H1 (cell line): ENCODE measurements at regions not wholly inside any gene's neighbourhood (a gene's known extent, or its start where the extent isn't known, plus 50 kb on each side); places are given as distances from the start of the nearest gene placed in this dataset.

ENCODE experiments used
- CTCF ChIA-PET: fragments of 300-600 bp; sonication (Branson Sonifier 250); formaldehyde crosslinking; loops from one replicate; lab custom pipeline; 2021; ENCODE audit not compliant: partially characterized antibody; lab: Charles Lee
- POLR2A ChIA-PET: fragments of 300-600 bp; sonication (Branson Sonifier 250); formaldehyde crosslinking; loops from one replicate; lab custom pipeline; 2021; ENCODE audit warnings: inconsistent platforms; ENCODE audit not compliant: partially characterized antibody; lab: Charles Lee
- DNase-seq, 2 experiments: peaks; one replicate each; pipeline versions ENCODE4 v3.0.0 to v3.0.0-alpha.2; 2010 to 2022; ENCODE audit warnings: low spot score in 2 of 2, low read depth in 1 of 2, mixed read lengths in 1 of 2
- FAIRE-seq: peaks from 2 replicates; lab custom pipeline; 2011; peaks lifted over from hg19 to GRCh38; lab: Jason Lieb, UNC
- H2AFZ ChIP-seq: 2 replicates; pipeline ENCODE4 v1.8.1; 2012; ENCODE audit warnings: low read length, inconsistent platforms
- H2AK5ac ChIP-seq: 2 replicates; pipeline ENCODE4 v1.6.1; 2013; ENCODE audit warnings: low read depth, low read length
- H2BK120ac ChIP-seq: replicated peaks from 2 replicates; pipeline ENCODE3; 2013; ENCODE audit warnings: low read depth, low read length, inconsistent platforms
- H2BK12ac ChIP-seq: 2 replicates; pipeline ENCODE4 v1.6.1; 2013; ENCODE audit warnings: low read depth, low read length
- H2BK15ac ChIP-seq: 2 replicates; pipeline ENCODE4 v1.6.1; 2013; ENCODE audit warnings: low read length
- H2BK20ac ChIP-seq: 2 replicates; pipeline ENCODE4 v1.6.1; 2013; ENCODE audit warnings: low read length
- H2BK5ac ChIP-seq: 2 replicates; pipeline ENCODE4 v1.6.1; 2013; ENCODE audit warnings: low read depth, low read length
- H3K14ac ChIP-seq: 2 replicates; pipeline ENCODE4 v1.6.1; 2013; ENCODE audit warnings: inconsistent platforms; ENCODE audit not compliant: insufficient read length
- H3K18ac ChIP-seq: 2 replicates; pipeline ENCODE4 v1.6.1; 2013; ENCODE audit warnings: low read length; ENCODE audit errors: extremely low read depth
- H3K23ac ChIP-seq: 2 replicates; pipeline ENCODE4 v1.6.1; 2013; ENCODE audit warnings: inconsistent platforms; ENCODE audit not compliant: insufficient read length
- H3K23me2 ChIP-seq: 2 replicates; pipeline ENCODE4 v1.6.1; 2013; ENCODE audit warnings: low read depth, low read length
- H3K27ac ChIP-seq: 2 replicates; pipeline ENCODE4 v1.6.1; 2011; ENCODE audit warnings: low read depth, low read length, inconsistent platforms
- H3K27me3 ChIP-seq, 4 experiments: replicated peaks in 1 of 4; 1 replicate in 1 of 4; 2 replicates in 3 of 4; pipeline versions ENCODE4 v1.6.1 to v1.8.1; 2011 to 2013; ENCODE audit warnings: low read length in 3 of 4, mild to moderate bottlenecking in 3 of 4, inconsistent platforms in 2 of 4, mixed read lengths in 2 of 4, moderate library complexity in 1 of 4; ENCODE audit not compliant: control insufficient read depth in 3 of 4, insufficient read depth in 3 of 4; ENCODE audit errors: extremely low read depth in 1 of 4
- H3K36me3 ChIP-seq, 4 experiments: 2 replicates each; pipeline versions ENCODE4 v1.6.1 to v1.8.1; 2011 to 2013; ENCODE audit warnings: mild to moderate bottlenecking in 4 of 4, low read length in 3 of 4, moderate library complexity in 2 of 4, control low read depth in 1 of 4, inconsistent platforms in 1 of 4; ENCODE audit not compliant: insufficient read depth in 4 of 4, control insufficient read depth in 2 of 4
- H3K4ac ChIP-seq: replicated peaks from 2 replicates; pipeline ENCODE3; 2013; ENCODE audit warnings: low read length, low read depth, mixed read lengths, inconsistent platforms; ENCODE audit not compliant: insufficient read length
- H3K4me1 ChIP-seq, 4 experiments: replicated peaks in 1 of 4; 1 replicate in 1 of 4; 2 replicates in 3 of 4; pipeline versions ENCODE4 v1.6.1 to v1.8.1; 2011 to 2013; ENCODE audit warnings: low read length in 3 of 4, inconsistent platforms in 2 of 4, mixed read lengths in 1 of 4; ENCODE audit not compliant: insufficient read depth in 4 of 4, control insufficient read depth in 3 of 4
- H3K4me2 ChIP-seq, 2 experiments: 2 replicates each; pipeline versions ENCODE4 v1.6.1 to v1.8.1; 2011 to 2013; ENCODE audit warnings: low read depth in 2 of 2, low read length in 2 of 2, control low read depth in 1 of 2, inconsistent platforms in 1 of 2, mild to moderate bottlenecking in 1 of 2; ENCODE audit not compliant: insufficient read depth in 1 of 2
- H3K4me3 ChIP-seq, 4 experiments: fragments of 200-600, 300-600 bp in 1 of 4; sonication (generic), shearing (Covaris generic), sonication (Bioruptor Twin) in 1 of 4; 2 replicates each; pipeline versions ENCODE4 v1.5.1 to v1.8.1; 2011 to 2016; ENCODE audit warnings: low read length in 4 of 4, low read depth in 3 of 4, control low read depth in 2 of 4, inconsistent platforms in 2 of 4, mild to moderate bottlenecking in 2 of 4, mixed read lengths in 1 of 4, moderate library complexity in 1 of 4; ENCODE audit not compliant: insufficient read depth in 2 of 4; ENCODE audit errors: extremely low read depth in 1 of 4
- H3K56ac ChIP-seq: replicated peaks from 2 replicates; pipeline ENCODE3; 2013; ENCODE audit warnings: low read depth, mild to moderate bottlenecking, mixed read lengths, low read length, inconsistent platforms; ENCODE audit not compliant: insufficient read length
- H3K79me1 ChIP-seq: 2 replicates; pipeline ENCODE4 v1.6.1; 2013; ENCODE audit warnings: low read depth, low read length, control low read depth
- H3K79me2 ChIP-seq, 2 experiments: 2 replicates each; pipeline versions ENCODE4 v1.6.1 to v1.8.1; 2012 to 2013; ENCODE audit warnings: low read length in 2 of 2, mild to moderate bottlenecking in 2 of 2, inconsistent platforms in 1 of 2; ENCODE audit not compliant: insufficient read depth in 2 of 2, control insufficient read depth in 1 of 2
- H3K9ac ChIP-seq, 4 experiments: replicated peaks in 1 of 4; 1 replicate in 1 of 4; 2 replicates in 3 of 4; pipeline versions ENCODE4 v1.6.1 to v1.8.1; 2011 to 2013; ENCODE audit warnings: low read depth in 3 of 4, low read length in 3 of 4, control low read depth in 2 of 4, mild to moderate bottlenecking in 2 of 4, moderate library complexity in 2 of 4, inconsistent platforms in 1 of 4; ENCODE audit errors: extremely low read depth in 1 of 4
- H3K9me3 ChIP-seq, 2 experiments: 2 replicates each; pipeline versions ENCODE4 v1.6.1 to v1.8.1; 2012 to 2013; ENCODE audit warnings: mild to moderate bottlenecking in 2 of 2, moderate library complexity in 2 of 2, control low read depth in 1 of 2, inconsistent platforms in 1 of 2, low read depth in 1 of 2, low read length in 1 of 2, mixed read lengths in 1 of 2; ENCODE audit not compliant: insufficient read depth in 2 of 2
- H4K20me1 ChIP-seq, 2 experiments: replicated peaks in 1 of 2; 2 replicates each; pipeline versions ENCODE3 to v1.8.1; 2011 to 2013; ENCODE audit warnings: inconsistent platforms in 2 of 2, low read length in 2 of 2, mild to moderate bottlenecking in 1 of 2; ENCODE audit not compliant: insufficient read depth in 2 of 2, control insufficient read depth in 1 of 2
- H4K5ac ChIP-seq: 2 replicates; pipeline ENCODE4 v1.6.1; 2013; ENCODE audit warnings: low read length, low read depth, mixed read lengths, inconsistent platforms; ENCODE audit not compliant: insufficient read length
- H4K8ac ChIP-seq: 2 replicates; pipeline ENCODE4 v1.8.0; 2013; ENCODE audit warnings: mild to moderate bottlenecking, moderate library complexity, low read length, inconsistent platforms; ENCODE audit not compliant: insufficient read depth; ENCODE audit errors: extremely low read depth
- H4K91ac ChIP-seq: replicated peaks from 2 replicates; pipeline ENCODE3; 2013; ENCODE audit warnings: low read length, mixed read lengths, inconsistent platforms; ENCODE audit not compliant: insufficient read length
- WGBS, 2 experiments: shearing (Covaris generic) in 1 of 2; methylation state at CpG; one replicate each; pipeline versions ENCODE4 v1.1.6 to v1.1.7; 2013 to 2015; ENCODE audit warnings: low lambda C conversion rate in 2 of 2, mixed read lengths in 2 of 2, inconsistent platforms in 1 of 2, low coverage in 1 of 2, missing lambda C conversion rate in 1 of 2; ENCODE audit not compliant: insufficient replicate concordance in 2 of 2, insufficient coverage in 1 of 2, insufficient read length in 1 of 2; ENCODE audit errors: extremely low coverage in 1 of 2, missing lambda C conversion rate in 1 of 2; 5-methylcytosine and 5-hydroxymethylcytosine counted together

- CTCF ChIA-PET, result interaction anchor here (1.1 to 1.5 kb wide), 3 partner anchors 12 to 191 kb away, joined by 3 to 5 read pairs (median 4); no protein-coding TSS in a partner anchor
Observed at GRCh38 chr14:23719225-23719985, 83.2 kb downstream of the DHRS2 start.

More at GRCh38 chr14:23719225-23719985, 83.2 kb downstream of the DHRS2 start:
- Histone ChIP-seq H3K4me3 (no peak overlapping the region), H3K9me3 (peaks cover 4 to 6% of the 10 kb centered on the region in 2 experiments; a peak in 1 of 4 replicates), H4K20me1 (no peaks in the 10 kb centered on the region), H2BK5ac (no peak overlapping the region), H4K8ac (no peak overlapping the region), H3K79me2 (no peaks in the 10 kb centered on the region), H2AK5ac (no peak overlapping the region), H3K79me1 (no peaks in the 10 kb centered on the region), H4K5ac (no peak overlapping the region), H2AFZ (0 out of 2 replicates have a peak overlapping the region, but pooled peaks have one; percentile 30), H3K4me1 (no peaks in the 10 kb centered on the region), H3K27me3 (no peaks in the 10 kb centered on the region), H3K27ac (no peak overlapping the region), H3K4ac (no peak overlapping the region), H3K18ac (no peak overlapping the region), H2BK20ac (no peak overlapping the region), H3K56ac (no peak overlapping the region), H3K23ac (no peak overlapping the region), H2BK120ac (no peak overlapping the region), H3K9ac (no peak overlapping the region), H4K91ac (no peak overlapping the region), H3K36me3 (no peaks in the 10 kb centered on the region), H3K23me2 (no peaks in the 10 kb centered on the region), H2BK15ac (no peak overlapping the region), H3K14ac (no peak overlapping the region), H2BK12ac (no peak overlapping the region), H3K4me2 (no peak overlapping the region)
- no peak for DNase-seq
- POLR2A ChIA-PET, result interaction anchor here (1.1 to 1.4 kb wide), 3 partner anchors 16 to 25 kb away, joined by 3 to 5 read pairs (median 3); no protein-coding TSS in a partner anchor
- 85% methylated on average over 10 of the region's 10 CpGs; no CpG with 5 or more reads in 1 of the 2 experiments for WGBS, 2 experiments
- no peak for FAIRE-seq
